ENCODE measurements at regions not wholly inside any gene's neighbourhood (a gene's known extent, or its start where the extent isn't known, plus 50 kb on each side); places are given as distances from the start of the nearest gene placed in this dataset.
"Not testable (repeated sequence)": the region's sequence is repeated elsewhere in the genome, so short reads cannot be mapped to it uniquely, and the experiment has no call there.

- Histone ChIP-seq H3K9ac (ENCODE audit: low read length) (no peak overlapping the region), H3K23ac (ENCODE audit: low read length) (no peak overlapping the region), H3K4me1 (ENCODE audit: control insufficient read depth, low read depth, low read length) (no peaks in the 10 kb centered on the region), H3K4me2 (ENCODE audit: low read length) (no peak overlapping the region), H2BK5ac (ENCODE audit: low read length) (no peak overlapping the region), H3K27me3 (ENCODE audit: insufficient read depth, low read length, poor library complexity) (no peaks in the 10 kb centered on the region), H4K5ac (ENCODE audit: low read length) (no peak overlapping the region), H3K4me3 (ENCODE audit: low read length) (no peak overlapping the region), H2BK120ac (ENCODE audit: low read depth, low read length) (no peak overlapping the region), H3K56ac (ENCODE audit: low read length) (no peak overlapping the region), H3K18ac (ENCODE audit: low read length) (no peak overlapping the region), H3K4ac (ENCODE audit: low read depth, low read length) (no peak overlapping the region), H3K79me1 (ENCODE audit: low read length) (no peaks in the 10 kb centered on the region), H3K27ac (ENCODE audit: low read depth, low read length) (no peak overlapping the region), H4K8ac (ENCODE audit: low read depth, low read length) (no peak overlapping the region), H2AK5ac (ENCODE audit: low read length) (no peak overlapping the region), H3K36me3 (ENCODE audit: control insufficient read depth, insufficient read depth, low read length) (no peaks in the 10 kb centered on the region), H3K79me2 (ENCODE audit: control insufficient read depth, insufficient read depth, low read length) (no peaks in the 10 kb centered on the region), H2BK15ac (replicated peaks; ENCODE audit: low read depth) (no peak overlapping the region)
- no peak for DNase-seq
- no CpG with 5 or more reads among the region's 3 CpGs for WGBS (ENCODE audit: extremely low coverage, insufficient coverage, low lambda C conversion rate)
Observed at GRCh38 chr20:22962567-22963439, 72.3 kb upstream of the SSTR4 start.

GRCh38 chr20:22963581-22963980 is 71.5 kb upstream of the SSTR4 start:
- Histone ChIP-seq H3K4me3 (ENCODE audit: low read length) (no peak overlapping the region), H2BK15ac (replicated peaks; ENCODE audit: low read depth) (no peak overlapping the region), H3K27ac (ENCODE audit: low read depth, low read length) (no peak overlapping the region), H2BK5ac (ENCODE audit: low read length) (no peak overlapping the region), H3K4ac (ENCODE audit: low read depth, low read length) (no peak overlapping the region), H3K4me2 (ENCODE audit: low read length) (no peak overlapping the region), H2AK5ac (ENCODE audit: low read length) (no peak overlapping the region), H4K5ac (ENCODE audit: low read length) (no peak overlapping the region), H3K79me2 (ENCODE audit: control insufficient read depth, insufficient read depth, low read length) (no peaks in the 10 kb centered on the region), H4K8ac (ENCODE audit: low read depth, low read length) (no peak overlapping the region), H3K4me1 (ENCODE audit: control insufficient read depth, low read depth, low read length) (no peaks in the 10 kb centered on the region), H3K23ac (ENCODE audit: low read length) (no peak overlapping the region), H3K56ac (ENCODE audit: low read length) (no peak overlapping the region), H3K27me3 (ENCODE audit: insufficient read depth, low read length, poor library complexity) (no peaks in the 10 kb centered on the region), H3K79me1 (ENCODE audit: low read length) (no peaks in the 10 kb centered on the region), H3K18ac (ENCODE audit: low read length) (no peak overlapping the region), H3K36me3 (ENCODE audit: control insufficient read depth, insufficient read depth, low read length) (no peaks in the 10 kb centered on the region), H2BK120ac (ENCODE audit: low read depth, low read length) (no peak overlapping the region), H3K9ac (ENCODE audit: low read length) (no peak overlapping the region)
- DNase-seq: peak; percentile 80
- WGBS (ENCODE audit: extremely low coverage, insufficient coverage, low lambda C conversion rate): no CpG with 5 or more reads among the region's 3 CpGs

- Histone ChIP-seq H3K79me2 (ENCODE audit: control insufficient read depth, insufficient read depth, low read length) (no peaks in the 10 kb centered on the region), H2AK5ac (ENCODE audit: low read length) (no peak overlapping the region), H3K9ac (ENCODE audit: low read length) (no peak overlapping the region), H4K8ac (ENCODE audit: low read depth, low read length) (no peak overlapping the region), H3K27ac (ENCODE audit: low read depth, low read length) (no peak overlapping the region), H3K4me3 (ENCODE audit: low read length) (no peak overlapping the region), H3K4ac (ENCODE audit: low read depth, low read length) (no peak overlapping the region), H3K79me1 (ENCODE audit: low read length) (no peaks in the 10 kb centered on the region), H3K4me2 (ENCODE audit: low read length) (no peak overlapping the region), H3K18ac (ENCODE audit: low read length) (no peak overlapping the region), H4K5ac (ENCODE audit: low read length) (no peak overlapping the region), H2BK120ac (ENCODE audit: low read depth, low read length) (no peak overlapping the region), H3K4me1 (ENCODE audit: control insufficient read depth, low read depth, low read length) (no peaks in the 10 kb centered on the region), H2BK15ac (replicated peaks; ENCODE audit: low read depth) (no peak overlapping the region), H3K36me3 (ENCODE audit: control insufficient read depth, insufficient read depth, low read length) (no peaks in the 10 kb centered on the region), H3K23ac (ENCODE audit: low read length) (no peak overlapping the region), H3K56ac (ENCODE audit: low read length) (no peak overlapping the region), H3K27me3 (ENCODE audit: insufficient read depth, low read length, poor library complexity) (no peaks in the 10 kb centered on the region), H2BK5ac (ENCODE audit: low read length) (no peak overlapping the region)
- no peak for DNase-seq
- WGBS (ENCODE audit: extremely low coverage, insufficient coverage, low lambda C conversion rate): no CpG with 5 or more reads among the region's 4 CpGs
Observed at GRCh38 chr20:22966787-22967464, 68.2 kb upstream of the SSTR4 start.

GRCh38 chr20:22967706-22968105 is 67.4 kb upstream of the SSTR4 start:
- not testable (repeated sequence) for H3K79me1 ChIP-seq (ENCODE audit: low read length); H2AK5ac ChIP-seq (ENCODE audit: low read length); H4K8ac ChIP-seq (ENCODE audit: low read depth, low read length); H3K9ac ChIP-seq (ENCODE audit: low read length); H3K4me2 ChIP-seq (ENCODE audit: low read length); H3K18ac ChIP-seq (ENCODE audit: low read length); H3K79me2 ChIP-seq (ENCODE audit: control insufficient read depth, insufficient read depth, low read length); H3K27me3 ChIP-seq (ENCODE audit: insufficient read depth, low read length, poor library complexity); H3K27ac ChIP-seq (ENCODE audit: low read depth, low read length); H3K56ac ChIP-seq (ENCODE audit: low read length); DNase-seq; H4K5ac ChIP-seq (ENCODE audit: low read length); H3K4me3 ChIP-seq (ENCODE audit: low read length); H3K4ac ChIP-seq (ENCODE audit: low read depth, low read length); H3K4me1 ChIP-seq (ENCODE audit: control insufficient read depth, low read depth, low read length); H2BK5ac ChIP-seq (ENCODE audit: low read length); H2BK120ac ChIP-seq (ENCODE audit: low read depth, low read length); H3K36me3 ChIP-seq (ENCODE audit: control insufficient read depth, insufficient read depth, low read length); H2BK15ac ChIP-seq (replicated peaks; ENCODE audit: low read depth); H3K23ac ChIP-seq (ENCODE audit: low read length)
- WGBS (ENCODE audit: extremely low coverage, insufficient coverage, low lambda C conversion rate): no CpG with 5 or more reads among the region's 2 CpGs

GRCh38 chr20:22969031-22969430 is 66.1 kb upstream of the SSTR4 start:
- H3K4me1 ChIP-seq (ENCODE audit: control insufficient read depth, low read depth, low read length); H3K79me2 ChIP-seq (ENCODE audit: control insufficient read depth, insufficient read depth, low read length); H3K9ac ChIP-seq (ENCODE audit: low read length); H3K27ac ChIP-seq (ENCODE audit: low read depth, low read length); H3K4me3 ChIP-seq (ENCODE audit: low read length); H3K79me1 ChIP-seq (ENCODE audit: low read length); H4K5ac ChIP-seq (ENCODE audit: low read length); H2AK5ac ChIP-seq (ENCODE audit: low read length); H3K18ac ChIP-seq (ENCODE audit: low read length); H3K4me2 ChIP-seq (ENCODE audit: low read length); H3K36me3 ChIP-seq (ENCODE audit: control insufficient read depth, insufficient read depth, low read length); H2BK5ac ChIP-seq (ENCODE audit: low read length); H2BK15ac ChIP-seq (replicated peaks; ENCODE audit: low read depth); DNase-seq; H3K23ac ChIP-seq (ENCODE audit: low read length); H3K56ac ChIP-seq (ENCODE audit: low read length); H2BK120ac ChIP-seq (ENCODE audit: low read depth, low read length); H3K27me3 ChIP-seq (ENCODE audit: insufficient read depth, low read length, poor library complexity); H4K8ac ChIP-seq (ENCODE audit: low read depth, low read length); H3K4ac ChIP-seq (ENCODE audit: low read depth, low read length): not testable (repeated sequence)
- no CpG with 5 or more reads among the region's 1 CpG for WGBS (ENCODE audit: extremely low coverage, insufficient coverage, low lambda C conversion rate)

Measured in mesendoderm (in vitro differentiated cells).